Neutrophil (primary cell): ENCODE measurements at regions not wholly inside any gene's neighbourhood (a gene's known extent, or its start where the extent isn't known, plus 50 kb on each side); places are given as distances from the start of the nearest gene placed in this dataset.

Experiments used
- H3K27ac ChIP-seq: fragments of 200-600 bp; sonication (generic); 2 replicates; pipeline ENCODE4 v1.5.1; 2016; ENCODE audit warnings: mild to moderate bottlenecking, moderate library complexity
- H3K27me3 ChIP-seq: fragments of 200-600 bp; sonication (generic); 2 replicates; pipeline ENCODE4 v1.6.0; 2016; ENCODE audit warnings: mild to moderate bottlenecking
- H3K36me3 ChIP-seq: fragments of 200-600 bp; sonication (generic); 2 replicates; pipeline ENCODE4 v1.5.1; 2017
- H3K4me1 ChIP-seq, 2 experiments: fragments of 200-600 bp in 1 of 2; sonication (generic) in 1 of 2; 1 replicate in 1 of 2; 2 replicates in 1 of 2; pipeline versions ENCODE4 v1.5.1 to v1.6.1; 2013 to 2016; ENCODE audit warnings: low read depth in 1 of 2, low read length in 1 of 2, mild to moderate bottlenecking in 1 of 2, moderate library complexity in 1 of 2; ENCODE audit not compliant: control insufficient read depth in 1 of 2, insufficient read depth in 1 of 2
- H3K4me3 ChIP-seq, 2 experiments: fragments of 200-600 bp in 1 of 2; sonication (generic) in 1 of 2; 1 replicate in 1 of 2; 2 replicates in 1 of 2; pipeline ENCODE4 v1.5.1; 2013 to 2016; ENCODE audit warnings: low read depth in 1 of 2, low read length in 1 of 2, mild to moderate bottlenecking in 1 of 2, moderate library complexity in 1 of 2
- H3K9me3 ChIP-seq: fragments of 200-600 bp; sonication (generic); 2 replicates; pipeline ENCODE4 v1.5.1; 2016
- TF ChIP-seq, protein P1 (sequence below): fragments of 200-600 bp; sonication (generic); IDR thresholded peaks from 2 replicates; pipeline ENCODE4 v1.5.1; 2016; ENCODE audit warnings: antibody characterized with exemption

DNA sequence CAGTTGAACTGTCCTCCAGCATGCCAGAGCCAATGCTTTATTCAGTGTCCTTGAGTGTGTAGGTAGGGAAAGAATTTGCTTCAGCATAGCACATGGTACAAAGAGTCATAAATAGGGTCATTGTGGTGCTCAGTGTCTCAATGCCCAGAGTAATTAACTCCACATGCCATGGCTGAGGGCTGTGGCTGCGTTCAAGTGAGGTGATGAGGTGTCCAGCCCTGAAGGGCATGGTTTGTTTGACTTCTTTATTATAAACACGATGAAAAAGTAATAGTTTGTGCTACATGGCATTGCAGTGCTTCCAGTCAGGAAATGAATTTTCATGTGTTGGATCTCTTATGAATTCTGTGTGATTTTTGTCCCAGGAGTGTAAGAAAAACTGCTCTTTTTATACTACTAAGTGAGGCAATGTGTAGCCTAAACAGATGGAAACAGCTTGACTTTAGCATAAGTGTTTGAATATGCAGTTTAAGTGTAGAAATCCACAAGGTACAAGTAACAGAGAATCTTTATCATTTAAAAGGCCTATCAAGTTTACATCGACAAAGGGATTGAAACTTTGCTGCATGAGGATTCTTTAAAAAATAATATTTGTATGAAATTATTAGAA lies 507.9 kb upstream of the CDH2 start:
- no peak overlapping the region for H3K27ac ChIP-seq
- TF ChIP-seq, protein P1, sequence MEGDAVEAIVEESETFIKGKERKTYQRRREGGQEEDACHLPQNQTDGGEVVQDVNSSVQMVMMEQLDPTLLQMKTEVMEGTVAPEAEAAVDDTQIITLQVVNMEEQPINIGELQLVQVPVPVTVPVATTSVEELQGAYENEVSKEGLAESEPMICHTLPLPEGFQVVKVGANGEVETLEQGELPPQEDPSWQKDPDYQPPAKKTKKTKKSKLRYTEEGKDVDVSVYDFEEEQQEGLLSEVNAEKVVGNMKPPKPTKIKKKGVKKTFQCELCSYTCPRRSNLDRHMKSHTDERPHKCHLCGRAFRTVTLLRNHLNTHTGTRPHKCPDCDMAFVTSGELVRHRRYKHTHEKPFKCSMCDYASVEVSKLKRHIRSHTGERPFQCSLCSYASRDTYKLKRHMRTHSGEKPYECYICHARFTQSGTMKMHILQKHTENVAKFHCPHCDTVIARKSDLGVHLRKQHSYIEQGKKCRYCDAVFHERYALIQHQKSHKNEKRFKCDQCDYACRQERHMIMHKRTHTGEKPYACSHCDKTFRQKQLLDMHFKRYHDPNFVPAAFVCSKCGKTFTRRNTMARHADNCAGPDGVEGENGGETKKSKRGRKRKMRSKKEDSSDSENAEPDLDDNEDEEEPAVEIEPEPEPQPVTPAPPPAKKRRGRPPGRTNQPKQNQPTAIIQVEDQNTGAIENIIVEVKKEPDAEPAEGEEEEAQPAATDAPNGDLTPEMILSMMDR, result no peak
- no peaks in the 10 kb centered on the region for H3K36me3 ChIP-seq
- no peaks in the 10 kb centered on the region for H3K9me3 ChIP-seq
- no peak overlapping the region for H3K4me3 ChIP-seq
- H3K27me3 ChIP-seq, result no peaks in the 10 kb centered on the region
- no peaks in the 10 kb centered on the region for H3K4me1 ChIP-seq

DNA sequence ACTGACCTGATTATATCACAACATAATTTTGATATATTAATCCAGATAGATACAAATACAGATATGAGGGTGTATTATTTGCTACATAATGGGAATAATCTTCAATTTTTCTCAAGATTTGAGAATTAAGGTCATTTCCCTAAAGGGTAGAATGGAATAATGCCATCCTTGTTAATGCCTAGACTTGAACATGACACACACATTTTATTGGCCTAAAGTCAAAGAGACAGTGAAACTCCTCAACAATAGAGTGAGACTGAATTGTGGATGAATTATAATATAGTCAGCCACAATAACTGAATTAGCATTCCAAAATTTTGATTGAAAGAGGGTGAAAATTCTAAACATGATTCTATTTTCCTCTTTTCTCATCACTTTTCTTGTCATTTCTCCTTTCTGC lies 506.0 kb upstream of the CDH2 start:
- TF ChIP-seq, protein P1, result no peak
- H3K27me3 ChIP-seq, result no peaks in the 10 kb centered on the region
- no peaks in the 10 kb centered on the region for H3K36me3 ChIP-seq
- no peak overlapping the region for H3K4me3 ChIP-seq
- no peaks in the 10 kb centered on the region for H3K9me3 ChIP-seq
- no peak overlapping the region for H3K27ac ChIP-seq
- H3K4me1 ChIP-seq, result no peaks in the 10 kb centered on the region

DNA sequence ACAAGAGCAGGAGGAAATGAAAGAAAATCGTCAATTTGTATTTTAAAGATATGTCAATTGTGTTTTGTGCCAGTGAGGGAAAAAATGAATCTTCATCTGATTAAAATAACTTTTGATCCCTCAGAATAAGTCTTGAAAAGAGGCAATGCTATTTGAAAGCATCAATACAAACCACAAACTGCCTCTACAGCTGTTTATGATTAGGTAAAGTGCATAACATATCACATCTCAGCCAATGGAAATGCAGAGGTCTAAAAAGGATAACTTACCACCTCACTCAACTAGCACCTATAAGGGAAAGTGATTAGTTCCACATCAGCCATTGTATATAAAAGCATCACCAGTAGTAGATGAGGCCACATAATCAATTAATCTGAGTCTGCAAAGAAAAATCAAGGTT lies 492.2 kb upstream of the CDH2 start:
- TF ChIP-seq, protein P1, result no peak
- Histone ChIP-seq H3K36me3 (no peaks in the 10 kb centered on the region), H3K4me3 (no peak overlapping the region), H3K9me3 (no peaks in the 10 kb centered on the region), H3K27ac (no peak overlapping the region), H3K4me1 (no peaks in the 10 kb centered on the region), H3K27me3 (no peaks in the 10 kb centered on the region)

DNA sequence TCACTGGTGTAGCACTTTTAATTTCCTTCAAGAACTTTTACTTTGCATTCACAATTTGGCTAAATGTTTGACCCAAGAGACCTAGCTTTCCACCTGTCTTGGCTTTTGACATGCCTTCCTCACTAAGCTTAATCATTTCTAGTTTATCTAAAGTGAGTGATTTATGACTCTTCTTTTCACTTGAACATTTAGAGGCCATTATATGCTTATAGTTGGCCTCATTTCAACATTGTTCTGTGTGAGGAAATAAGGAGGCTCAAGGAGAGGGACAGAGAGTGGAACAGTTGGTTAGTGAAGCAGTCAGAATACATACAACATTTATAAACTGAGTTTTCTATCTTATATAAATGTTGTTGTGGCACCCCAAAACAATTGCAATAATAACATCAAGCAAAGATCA lies 489.3 kb upstream of the CDH2 start:
- no peaks in the 10 kb centered on the region for H3K27me3 ChIP-seq
- no peak overlapping the region for H3K27ac ChIP-seq
- no peaks in the 10 kb centered on the region for H3K36me3 ChIP-seq

DNA sequence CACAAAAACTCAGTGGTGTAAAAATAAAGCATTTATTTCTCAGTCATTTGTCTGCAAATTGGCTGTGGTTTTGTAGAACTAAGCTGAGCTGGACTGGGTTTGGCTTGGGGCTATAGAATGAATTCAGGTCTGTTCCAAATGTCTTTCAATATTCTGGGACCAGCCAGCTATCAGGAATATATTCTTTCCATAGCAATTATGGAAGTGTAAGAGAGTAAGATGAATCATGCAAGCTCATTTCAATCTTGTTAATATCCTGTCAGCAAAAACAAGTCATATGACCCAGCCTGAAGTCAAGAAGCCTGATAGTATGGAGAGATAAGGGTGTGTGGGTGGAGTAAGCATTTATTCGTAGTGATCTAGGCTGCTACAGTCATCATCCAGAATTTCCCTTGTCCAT lies 481.0 kb upstream of the CDH2 start:
- Histone ChIP-seq H3K4me3 (no peak overlapping the region), H3K27me3 (no peaks in the 10 kb centered on the region), H3K4me1 (no peaks in the 10 kb centered on the region), H3K9me3 (no peaks in the 10 kb centered on the region), H3K36me3 (no peaks in the 10 kb centered on the region), H3K27ac (no peak overlapping the region)
- TF ChIP-seq, protein P1, result no peak

More for the DNA sequence above, 489.3 kb upstream of the CDH2 start:
- no peaks in the 10 kb centered on the region for H3K9me3 ChIP-seq
- H3K4me3 ChIP-seq, result no peak overlapping the region
- H3K4me1 ChIP-seq, result no peaks in the 10 kb centered on the region
- TF ChIP-seq, protein P1, result no peak

DNA sequence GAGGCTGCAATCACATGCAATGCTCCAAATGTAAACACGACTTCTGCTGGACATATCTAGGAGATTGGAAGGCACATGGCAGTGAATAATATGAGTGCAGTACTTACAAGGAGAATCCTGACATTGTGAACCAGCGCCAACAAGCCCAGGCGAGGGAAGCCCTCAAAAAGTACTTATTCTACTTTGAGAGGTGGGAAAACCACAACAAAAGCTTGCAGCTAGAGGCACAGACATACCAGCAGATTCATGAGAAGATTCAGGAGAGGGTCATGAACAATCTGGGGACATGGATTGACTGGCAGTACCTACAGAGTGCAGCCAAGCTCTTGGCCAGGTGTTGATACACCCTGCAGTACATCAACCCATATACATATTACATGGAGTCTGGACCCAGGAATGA lies 475.7 kb upstream of the CDH2 start:
- Histone ChIP-seq H3K4me3 (no peak overlapping the region), H3K36me3 (no peaks in the 10 kb centered on the region), H3K27me3 (no peaks in the 10 kb centered on the region), H3K4me1 (no peaks in the 10 kb centered on the region), H3K9me3 (no peaks in the 10 kb centered on the region), H3K27ac (no peak overlapping the region)
- TF ChIP-seq, protein P1, result no peak
